Endothelial cell of umbilical vein (primary cell): ENCODE measurements at regions not wholly inside any gene's neighbourhood (a gene's known extent, or its start where the extent isn't known, plus 50 kb on each side); places are given as distances from the start of the nearest gene placed in this dataset.

Experiments used
- BruUV-seq: library from RNA; stranded (reverse); fragments of 400-500 nt; replicated peaks from 2 replicates; lab custom pipeline; 2021; lab: Mats Ljungman, UMichigan
- CTCF ChIA-PET: fragments of 300-600, 350-600 bp; sonication (Branson Sonifier 250); formaldehyde crosslinking; loops from one replicate; lab custom pipeline; 2021; ENCODE audit warnings: antibody characterized with exemption, inconsistent platforms; lab: Charles Lee
- POLR2A ChIA-PET: fragments of 300-600, 350-600 bp; sonication (Branson Sonifier 250); formaldehyde crosslinking; loops from one replicate; lab custom pipeline; 2021; ENCODE audit warnings: antibody characterized with exemption, inconsistent platforms; lab: Charles Lee
- DNase-seq: peaks from one replicate; pipeline ENCODE4 v3.0.0-alpha.2; 2011; ENCODE audit warnings: low read depth, low spot score
- FAIRE-seq: peaks from 2 replicates; lab custom pipeline; 2011; peaks lifted over from hg19 to GRCh38; lab: Jason Lieb, UNC
- H2AFZ ChIP-seq: 2 replicates; pipeline ENCODE4 v1.6.0; 2012; ENCODE audit warnings: low read depth, low read length, control low read depth, inconsistent platforms
- H3K27ac ChIP-seq: 2 replicates; pipeline ENCODE4 v1.5.1; 2011; ENCODE audit warnings: low read depth, mild to moderate bottlenecking, control low read depth, low read length, moderate library complexity; ENCODE audit not compliant: insufficient read depth
- H3K27me3 ChIP-seq, 2 experiments: 2 replicates each; pipeline versions ENCODE4 v1.6.0 to v1.6.1; 2011; ENCODE audit warnings: low read length in 2 of 2, mixed read lengths in 1 of 2; ENCODE audit not compliant: control insufficient read depth in 2 of 2, insufficient read depth in 2 of 2
- H3K36me3 ChIP-seq, 2 experiments: 2 replicates in 1 of 2; 3 replicates in 1 of 2; pipeline ENCODE4 v1.5.1; 2011; ENCODE audit warnings: low read length in 2 of 2, mild to moderate bottlenecking in 1 of 2, moderate library complexity in 1 of 2; ENCODE audit not compliant: control insufficient read depth in 2 of 2, insufficient read depth in 2 of 2; ENCODE audit errors: extremely low read depth in 1 of 2
- H3K4me1 ChIP-seq: 3 replicates; pipeline ENCODE4 v1.5.1; 2011; ENCODE audit warnings: mild to moderate bottlenecking, low read length; ENCODE audit not compliant: control insufficient read depth, insufficient read depth; ENCODE audit errors: extremely low read depth
- H3K4me2 ChIP-seq: 2 replicates; pipeline ENCODE4 v1.6.1; 2011; ENCODE audit warnings: low read length, control low read depth, mixed read lengths; ENCODE audit not compliant: insufficient read depth
- H3K4me3 ChIP-seq, 3 experiments: fragments of 200-600 bp in 1 of 3; sonication (generic), shearing (Covaris generic) in 1 of 3; replicated peaks in 1 of 3; 2 replicates each; pipeline ENCODE4 v1.5.1; 2011 to 2016; ENCODE audit warnings: control low read depth in 3 of 3, low read length in 3 of 3, mild to moderate bottlenecking in 2 of 3, inconsistent platforms in 1 of 3, low read depth in 1 of 3, moderate library complexity in 1 of 3; ENCODE audit not compliant: insufficient read depth in 1 of 3
- H3K79me2 ChIP-seq: 2 replicates; pipeline ENCODE4 v1.6.0; 2012; ENCODE audit warnings: low read length, inconsistent platforms; ENCODE audit not compliant: control insufficient read depth, insufficient read depth
- H3K9ac ChIP-seq: replicated peaks from 2 replicates; pipeline ENCODE3; 2011; ENCODE audit warnings: low read length, control low read depth; ENCODE audit not compliant: insufficient read depth; ENCODE audit errors: extremely low read depth
- H3K9me1 ChIP-seq: replicated peaks from 3 replicates; pipeline ENCODE4 v1.6.0; 2011; ENCODE audit warnings: mild to moderate bottlenecking, low read length; ENCODE audit not compliant: control insufficient read depth, insufficient read depth; ENCODE audit errors: extremely low read depth
- H3K9me3 ChIP-seq: replicated peaks from 2 replicates; pipeline ENCODE4 v1.5.1; 2012; ENCODE audit warnings: low read length, inconsistent platforms; ENCODE audit not compliant: control insufficient read depth, insufficient read depth
- H4K20me1 ChIP-seq: replicated peaks from 2 replicates; pipeline ENCODE3; 2011; ENCODE audit warnings: mild to moderate bottlenecking, low read length; ENCODE audit not compliant: control insufficient read depth, insufficient read depth; ENCODE audit errors: extremely low read depth
- CTCF ChIP-seq, 2 donors: IDR thresholded peaks; 1 replicate in 1 of 2; 2 replicates in 1 of 2; pipeline ENCODE4 v1.5.1; 2011; ENCODE audit warnings: low read length in 2 of 2, mild to moderate bottlenecking in 2 of 2, moderate library complexity in 2 of 2, control low read depth in 1 of 2, inconsistent platforms in 1 of 2, low read depth in 1 of 2; ENCODE audit not compliant: insufficient read depth in 1 of 2; ENCODE audit errors: extremely low read depth in 1 of 2
- MYC ChIP-seq: IDR thresholded peaks from one replicate; pipeline ENCODE4 v1.6.1; 2011; ENCODE audit warnings: mild to moderate bottlenecking, low read depth, low read length
- POLR2A ChIP-seq: IDR thresholded peaks from 2 replicates; pipeline ENCODE4 v1.6.1; 2012; ENCODE audit warnings: low read depth, mild to moderate bottlenecking, control low read depth, low read length
- POLR2AphosphoS5 ChIP-seq: IDR thresholded peaks from 2 replicates; pipeline ENCODE4 v1.6.1; 2012; ENCODE audit warnings: low read depth, mild to moderate bottlenecking, control low read depth, low read length, moderate library complexity; ENCODE audit not compliant: insufficient read depth
- dilution Hi-C: fragments of 300-500 bp; cut with MboI; formaldehyde crosslinking; loops from one replicate; pipeline ENCODE4 v1.15.0; 2019; ENCODE audit warnings: low sequenced_read_pairs; ENCODE audit not compliant: extremely low pct_ligation_motif_present
- intact Hi-C: fragments of 100-400 bp; cut with micrococcal nuclease; formaldehyde crosslinking; loops from one replicate; pipeline ENCODE4 v1.10.0; 2022
- TF ChIP-seq, protein P1 (sequence below): IDR thresholded peaks from 2 replicates; pipeline ENCODE4 v1.6.1; 2011; ENCODE audit not compliant: insufficient read depth, insufficient read length

GRCh38 chr6:3635482-3635881, 116.0 kb downstream of the PXDC1 start:
- intact Hi-C loops = no loop called here
- FAIRE-seq (no peak), DNase-seq (no peak)
- ChIA-PET POLR2A (no interaction called here), CTCF (no interaction called here)
- dilution Hi-C loops = no loop called here
- H3K9me3 ChIP-seq = no peaks in the 10 kb centered on the region
- no peaks in the 10 kb centered on the region for H3K4me1 ChIP-seq
- no peak overlapping the region for H3K4me2 ChIP-seq
- no peaks in the 10 kb centered on the region for H3K27me3 ChIP-seq
- no peaks in the 10 kb centered on the region for H3K36me3 ChIP-seq
- TF ChIP-seq CTCF (IDR thresholded peaks at IDR 0.05; ENCODE audit: extremely low read depth in 1 of 2, insufficient read depth in 1 of 2, low read depth in 1 of 2, low read length in 2 of 2) = no peak
- no peak for TF ChIP-seq MYC
- H3K79me2 ChIP-seq = no peaks in the 10 kb centered on the region
- H3K4me3 ChIP-seq = no peak overlapping the region
- H2AFZ ChIP-seq = no peak overlapping the region
- no peaks in the 10 kb centered on the region for H4K20me1 ChIP-seq
- no peak overlapping the region for H3K27ac ChIP-seq
- no peak overlapping the region for H3K9ac ChIP-seq
- H3K9me1 ChIP-seq = no peaks in the 10 kb centered on the region
- BruUV-seq = no TSS peak

DNA sequence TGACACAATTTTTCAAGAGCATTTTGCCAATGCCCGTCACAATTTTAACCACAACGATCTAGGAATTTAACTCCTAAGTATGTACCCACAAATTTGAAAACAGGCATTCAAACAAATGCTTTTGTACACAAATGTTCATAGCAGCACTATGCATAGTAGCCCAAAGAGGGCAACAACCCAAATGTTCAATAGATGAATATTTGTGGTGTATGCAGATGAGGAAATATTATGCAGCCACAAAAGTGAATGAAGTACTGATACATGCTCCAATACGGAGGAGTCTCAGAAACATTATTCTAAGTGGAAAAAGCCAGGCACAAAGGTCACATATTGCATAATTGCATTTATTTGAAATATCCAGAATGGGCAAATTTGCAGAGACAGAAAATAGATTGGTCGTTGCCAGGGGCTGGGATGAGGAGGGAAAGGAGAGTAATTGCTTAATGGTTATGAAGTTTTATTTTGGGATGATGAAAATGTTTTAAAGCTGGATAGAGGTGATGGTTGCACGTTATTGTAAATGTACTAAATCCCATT, 117.2 kb downstream of the PXDC1 start:
- no peak overlapping the region for H3K9ac ChIP-seq
- FAIRE-seq = no peak
- H3K36me3 ChIP-seq = no peaks in the 10 kb centered on the region
- TF ChIP-seq, protein P1, sequence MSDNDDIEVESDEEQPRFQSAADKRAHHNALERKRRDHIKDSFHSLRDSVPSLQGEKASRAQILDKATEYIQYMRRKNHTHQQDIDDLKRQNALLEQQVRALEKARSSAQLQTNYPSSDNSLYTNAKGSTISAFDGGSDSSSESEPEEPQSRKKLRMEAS = no peak
- TF ChIP-seq POLR2AphosphoS5 = no peak
- TF ChIP-seq POLR2A = no peak
- H3K4me2 ChIP-seq = no peak overlapping the region
- no TSS peak for BruUV-seq
- H3K27ac ChIP-seq = no peak overlapping the region
- no peak for DNase-seq
- H3K27me3 ChIP-seq = peaks cover 0 to 2% of the 10 kb centered on the region in 2 experiments
- no peaks in the 10 kb centered on the region for H3K79me2 ChIP-seq
- no peaks in the 10 kb centered on the region for H3K9me3 ChIP-seq
- H3K4me3 ChIP-seq = no peak overlapping the region
- no peaks in the 10 kb centered on the region for H4K20me1 ChIP-seq
- dilution Hi-C loops = no loop called here
- intact Hi-C loops = no loop called here
- H3K9me1 ChIP-seq = no peaks in the 10 kb centered on the region
- H2AFZ ChIP-seq = no peak overlapping the region
- H3K4me1 ChIP-seq = no peaks in the 10 kb centered on the region
- ChIA-PET CTCF (no interaction called here), POLR2A (no interaction called here)
